HG02588 (cell line): ENCODE measurements at regions not wholly inside any gene's neighbourhood (a gene's known extent, or its start where the extent isn't known, plus 50 kb on each side); places are given as distances from the start of the nearest gene placed in this dataset.
"Not testable (repeated sequence)": the region's sequence is repeated elsewhere in the genome, so short reads cannot be mapped to it uniquely, and the experiment has no call there.

Source experiments
- ATAC-seq: cut with Tn5 transposase; IDR thresholded peaks from one replicate; pipeline ENCODE4 v1.9.1; 2021; ENCODE audit warnings: mild to moderate bottlenecking, moderate library complexity; ENCODE audit not compliant: unreplicated experiment

- no peak for ATAC-seq
These were observed 268.1 kb upstream of the SDK2 start for GRCh38 chr17:73912373-73912746.

DNA sequence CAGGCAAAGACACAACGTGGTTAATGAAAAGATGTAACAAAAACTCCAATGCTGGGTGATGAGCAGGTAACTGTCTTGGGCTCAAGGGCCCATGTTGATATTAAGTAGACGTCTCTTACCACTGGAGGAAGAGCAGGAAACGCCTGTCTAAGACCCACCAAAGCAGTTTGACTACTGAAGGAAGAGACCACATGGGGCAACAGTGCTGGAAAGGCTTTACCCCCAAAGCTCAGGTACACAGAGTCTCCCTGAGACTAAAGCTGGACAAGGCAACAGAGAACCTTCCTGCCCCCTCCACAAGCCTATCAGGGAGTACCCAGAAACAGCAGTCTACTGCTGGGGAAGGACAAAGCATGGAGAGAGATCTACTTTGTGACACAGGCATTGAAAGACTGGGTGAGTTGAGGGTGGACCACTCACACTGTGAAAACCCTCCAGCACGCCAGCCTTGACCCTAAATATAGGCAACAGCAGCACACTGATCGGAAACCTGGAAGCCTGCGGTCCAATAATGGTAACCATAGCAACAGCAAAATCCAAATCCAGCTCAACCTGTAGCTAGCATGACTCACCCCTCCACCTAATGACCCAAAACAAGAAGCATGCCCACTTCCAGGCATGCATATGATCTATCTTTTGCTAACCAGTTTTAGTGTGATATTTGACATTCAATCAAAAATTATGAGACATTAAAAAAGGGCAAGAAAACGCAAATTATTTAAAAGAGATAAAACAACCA is 270.5 kb upstream of the SDK2 start:
- ATAC-seq: no peak

DNA sequence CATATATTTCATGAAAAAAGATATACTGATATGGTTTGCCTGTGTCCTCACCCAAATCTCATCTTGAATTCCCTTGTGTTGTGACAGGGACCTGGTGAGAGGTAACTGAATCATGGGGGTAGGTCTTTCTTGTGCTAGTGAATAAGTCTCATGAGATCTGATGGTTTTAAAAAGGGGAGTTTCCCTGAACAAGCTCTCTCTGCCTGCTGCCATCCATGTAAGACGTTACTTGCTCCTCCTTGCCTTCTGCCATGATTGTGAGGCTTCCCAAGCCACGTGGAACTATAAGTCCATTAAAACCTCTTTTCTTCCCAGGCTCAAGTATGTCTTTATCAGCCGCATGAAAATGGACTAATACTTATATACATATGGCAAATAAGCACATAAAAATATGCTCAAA is 274.8 kb upstream of the SDK2 start:
- not testable (repeated sequence) for ATAC-seq

GRCh38 chr17:73921306-73921705 is 277.1 kb upstream of the SDK2 start:
- no peak for ATAC-seq

GRCh38 chr17:73924114-73924908 is 279.2 kb upstream of the RPL38 start:
- ATAC-seq: no peak

- no peak for ATAC-seq
These were observed 278.6 kb upstream of the RPL38 start for GRCh38 chr17:73924909-73925186.

DNA sequence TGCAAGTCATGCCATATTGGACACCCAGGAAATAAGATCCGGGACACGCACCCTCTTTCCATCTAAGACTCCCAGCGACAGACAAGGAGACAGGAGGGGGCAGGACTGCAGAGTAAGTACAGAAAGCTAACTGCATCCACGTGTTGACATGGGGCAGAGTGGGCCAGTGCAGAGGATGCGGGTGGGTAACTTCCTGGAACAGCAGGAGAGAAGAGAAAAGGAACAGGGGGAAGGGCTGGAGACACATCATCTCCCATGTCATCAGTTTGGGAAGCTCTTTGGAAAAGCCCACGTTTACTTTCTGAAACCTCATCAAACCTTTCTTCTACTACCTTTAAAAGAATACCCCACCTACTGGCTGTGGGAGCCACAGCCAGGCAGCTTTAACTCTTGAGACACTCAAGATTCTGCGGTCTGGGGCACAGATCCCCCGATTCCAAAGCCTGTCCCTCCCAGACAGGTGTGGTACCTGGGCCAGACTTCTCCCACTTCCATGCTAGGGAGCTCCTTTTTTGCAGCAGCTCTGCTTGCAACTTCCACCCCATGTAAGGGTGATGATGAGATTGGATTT is 273.5 kb upstream of the RPL38 start:
- no peak for ATAC-seq

DNA sequence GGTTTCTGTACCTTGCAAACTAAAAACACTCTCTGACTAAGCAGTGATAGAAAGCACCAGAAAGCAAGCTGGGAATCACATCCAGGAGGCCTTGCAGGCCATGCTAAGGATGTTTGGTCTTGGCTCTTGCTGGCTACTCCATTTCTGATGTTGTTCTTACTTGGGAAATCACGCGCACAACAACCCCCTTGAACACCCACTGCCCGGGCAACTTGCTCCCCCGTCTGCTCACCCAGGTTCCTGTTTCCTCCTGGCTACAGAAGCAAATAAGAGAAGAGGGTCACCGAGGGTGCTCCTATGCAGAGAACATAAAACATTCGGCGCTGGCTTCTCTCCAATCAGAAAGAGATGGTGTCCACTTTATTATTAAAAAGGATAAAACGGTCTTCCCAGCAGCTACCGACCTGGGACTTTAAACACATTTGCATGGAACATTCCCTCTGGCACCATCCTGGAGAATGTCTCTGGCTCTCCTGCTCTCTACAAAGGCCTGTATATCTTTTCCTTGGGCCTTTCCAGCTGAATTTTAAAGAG is 271.2 kb upstream of the RPL38 start:
- ATAC-seq: no peak

GRCh38 chr17:73933164-73933766 is 270.2 kb upstream of the RPL38 start:
- ATAC-seq: no peak

DNA sequence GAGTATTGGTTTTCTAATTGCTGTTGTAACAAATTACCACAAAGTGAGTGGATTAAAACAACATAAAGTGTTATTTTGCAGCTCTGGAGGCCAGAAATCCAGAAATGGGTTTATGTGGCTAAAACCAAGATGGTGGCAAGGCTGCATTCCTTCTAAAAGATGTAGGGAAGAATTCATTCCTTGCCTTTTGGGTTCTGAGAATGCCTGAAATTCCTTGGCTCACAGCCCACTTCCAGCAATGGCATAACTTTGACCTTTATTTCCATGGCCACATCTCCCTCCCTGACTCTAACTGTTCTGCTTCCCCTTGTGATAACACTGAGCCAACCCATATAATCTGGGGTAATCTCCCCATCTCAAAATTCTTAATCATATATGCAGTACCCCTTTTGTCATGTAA is 269.6 kb upstream of the RPL38 start:
- no peak for ATAC-seq

DNA sequence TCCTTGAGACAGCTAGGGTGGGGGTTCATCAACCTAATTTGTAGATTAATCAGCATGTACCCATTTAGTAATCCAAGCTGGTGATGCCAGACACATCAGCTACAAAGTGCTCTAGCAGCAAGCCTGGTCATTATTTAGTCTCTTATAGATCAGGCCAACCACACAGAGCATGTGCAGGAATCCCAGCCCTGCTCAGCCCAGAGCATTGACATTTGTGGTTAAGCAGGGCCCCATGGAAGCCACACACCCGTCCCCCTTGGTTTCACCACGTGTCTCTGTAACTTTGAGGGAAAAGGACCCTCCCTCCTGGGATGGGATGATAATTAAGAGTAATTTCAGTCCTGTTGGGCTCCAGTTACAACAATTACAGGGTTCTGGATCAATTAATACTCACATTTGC is 268.8 kb upstream of the RPL38 start:
- no peak for ATAC-seq

DNA sequence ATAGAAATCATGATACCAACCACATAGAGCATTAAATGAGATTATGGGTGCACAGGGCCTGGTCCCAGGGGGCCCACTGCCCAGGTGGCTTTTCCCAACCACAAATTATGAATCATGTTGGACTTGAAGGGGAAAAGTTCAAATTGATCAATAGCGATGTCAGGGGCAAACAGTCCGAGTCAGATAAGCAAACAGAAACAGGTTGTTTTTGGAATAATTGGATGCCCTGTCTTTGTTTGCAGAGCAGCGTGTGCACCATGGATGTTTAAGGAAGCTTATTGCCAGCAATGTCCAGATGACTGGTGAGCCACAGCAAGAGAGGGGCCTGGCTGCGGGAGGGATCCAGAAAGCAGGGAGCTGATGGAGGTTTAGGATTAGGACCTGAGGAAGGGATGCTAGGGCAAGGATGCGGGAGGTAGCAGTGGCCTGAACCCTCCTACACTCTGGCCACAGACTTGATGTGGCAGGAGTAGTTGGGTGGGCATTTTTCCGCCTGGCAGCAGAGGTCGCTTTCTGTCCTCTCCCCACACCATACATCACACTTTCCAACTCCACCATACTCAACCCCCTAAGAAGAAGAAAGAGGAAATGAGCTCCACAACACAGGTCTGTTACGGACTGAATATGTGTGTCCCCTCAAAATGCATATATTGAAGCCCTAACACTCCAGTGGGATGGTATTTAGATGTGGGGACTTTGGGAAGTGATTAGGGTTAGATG is 266.4 kb upstream of the RPL38 start:
- no peak for ATAC-seq

- ATAC-seq: no peak
These were observed 264.8 kb upstream of the RPL38 start for GRCh38 chr17:73938706-73939105.

DNA sequence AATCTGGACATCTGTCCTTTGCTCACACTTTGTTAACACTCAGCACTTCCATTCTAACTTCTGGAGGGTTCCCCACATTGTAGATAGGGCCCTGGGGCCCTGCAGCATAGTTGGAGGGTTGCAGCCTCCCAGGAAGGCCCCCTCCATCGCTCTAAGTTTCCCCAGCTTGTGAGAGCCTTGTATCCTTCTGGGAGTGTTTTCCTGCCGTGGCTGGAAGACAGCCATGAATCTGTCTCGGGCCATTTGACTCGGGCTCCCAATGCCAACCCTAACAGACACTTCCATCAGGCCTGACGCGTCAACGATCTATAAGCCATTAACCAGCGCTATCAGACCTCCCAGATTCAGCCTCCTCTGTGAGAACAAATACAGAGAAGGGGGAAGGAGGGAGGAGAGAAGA is 263.7 kb upstream of the RPL38 start:
- no peak for ATAC-seq

DNA sequence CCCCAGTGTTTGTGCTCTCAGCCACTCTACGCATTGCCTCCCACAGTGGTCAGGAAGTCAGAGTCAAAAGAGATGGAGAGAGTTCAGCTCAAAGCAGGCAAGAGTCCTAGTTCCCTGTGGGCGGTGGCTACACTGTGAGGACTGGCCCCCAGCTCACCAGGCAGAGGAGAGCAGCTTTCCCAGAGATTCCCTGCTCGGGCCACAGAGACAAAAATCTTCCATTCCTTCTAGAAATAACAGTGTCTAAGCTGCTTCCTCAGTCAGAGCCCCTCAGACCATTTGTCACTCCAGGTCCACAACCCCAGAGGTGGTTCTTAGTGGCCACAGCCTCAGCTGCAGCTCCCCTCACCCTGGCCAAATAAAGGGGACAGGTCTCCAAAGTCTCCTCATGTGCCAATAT is 263.0 kb upstream of the RPL38 start:
- ATAC-seq: no peak

GRCh38 chr17:73941919-73942530 is 261.5 kb upstream of the RPL38 start:
- no peak for ATAC-seq

DNA sequence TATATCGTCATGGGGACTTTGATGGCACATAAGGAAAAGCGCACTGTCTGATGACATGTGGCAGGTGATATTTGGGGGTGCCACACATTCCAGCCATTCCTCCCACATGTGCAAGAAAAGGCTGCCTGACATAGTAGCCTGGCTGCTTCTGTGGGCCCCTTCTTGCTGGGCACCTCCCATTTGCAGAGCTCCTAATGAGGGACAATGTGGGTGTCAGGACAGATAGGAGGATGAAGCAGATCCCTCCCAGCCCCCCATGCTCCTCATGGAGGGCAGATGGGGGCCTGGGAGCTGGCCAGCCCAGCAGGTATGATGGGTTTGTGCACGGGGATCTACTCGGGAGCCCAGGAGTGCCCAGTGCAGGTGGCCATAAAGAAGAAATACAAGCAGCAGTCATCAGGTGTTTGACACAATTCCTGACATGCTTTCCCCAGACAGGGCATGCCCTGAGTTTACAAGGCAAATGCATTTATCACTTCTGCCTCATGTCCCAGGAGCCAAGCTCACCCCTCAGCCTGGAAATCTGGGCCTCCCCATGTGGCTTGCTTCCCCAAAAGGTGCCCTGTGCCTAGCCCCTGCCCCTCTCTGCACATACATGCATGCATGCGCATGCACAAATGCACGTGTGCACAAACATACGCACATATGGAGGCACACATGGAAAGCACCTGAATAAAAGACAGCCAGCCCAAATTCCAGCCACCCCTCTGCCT is 260.6 kb upstream of the RPL38 start:
- no peak for ATAC-seq

DNA sequence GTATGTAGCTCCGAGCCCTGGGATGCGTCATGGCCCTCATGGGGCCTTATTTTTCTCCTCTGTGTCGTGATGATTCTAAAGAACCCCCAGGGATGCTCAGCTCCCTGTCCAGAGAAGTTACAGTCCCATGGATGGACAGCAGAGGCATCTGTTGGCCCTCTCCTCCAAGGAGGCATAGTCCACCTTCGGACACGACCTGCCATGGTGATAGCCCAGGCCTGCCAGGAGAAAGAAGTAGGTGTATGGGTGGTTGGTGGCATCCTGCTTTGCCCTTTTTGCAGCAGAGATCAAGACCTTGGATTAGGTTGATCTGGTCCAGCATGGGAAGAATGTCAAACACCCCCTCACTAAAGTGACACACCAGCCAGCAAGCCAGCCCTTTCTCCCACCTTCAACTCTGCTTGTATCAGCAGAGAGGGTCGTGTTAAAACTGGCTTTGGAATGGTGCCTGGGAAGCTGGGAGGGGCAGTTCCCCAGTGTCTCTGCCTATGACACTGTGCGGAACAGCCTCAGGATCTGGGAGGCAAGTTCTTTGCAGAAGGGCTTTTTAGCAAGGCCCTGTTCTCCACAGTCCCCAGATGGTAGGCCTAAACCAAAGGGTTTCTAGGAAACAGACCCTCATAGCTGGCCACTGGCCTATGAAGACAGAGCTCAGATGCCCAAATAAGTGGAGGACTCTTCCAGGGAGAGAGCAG is 259.9 kb upstream of the RPL38 start:
- no peak for ATAC-seq

GRCh38 chr17:73944366-73944765 is 259.1 kb upstream of the RPL38 start:
- ATAC-seq: no peak
